ENCODE measurements at regions not wholly inside any gene's neighbourhood (a gene's known extent, or its start where the extent isn't known, plus 50 kb on each side); places are given as distances from the start of the nearest gene placed in this dataset.
"Not testable (repeated sequence)": the region's sequence is repeated elsewhere in the genome, so short reads cannot be mapped to it uniquely, and the experiment has no call there.

DNA sequence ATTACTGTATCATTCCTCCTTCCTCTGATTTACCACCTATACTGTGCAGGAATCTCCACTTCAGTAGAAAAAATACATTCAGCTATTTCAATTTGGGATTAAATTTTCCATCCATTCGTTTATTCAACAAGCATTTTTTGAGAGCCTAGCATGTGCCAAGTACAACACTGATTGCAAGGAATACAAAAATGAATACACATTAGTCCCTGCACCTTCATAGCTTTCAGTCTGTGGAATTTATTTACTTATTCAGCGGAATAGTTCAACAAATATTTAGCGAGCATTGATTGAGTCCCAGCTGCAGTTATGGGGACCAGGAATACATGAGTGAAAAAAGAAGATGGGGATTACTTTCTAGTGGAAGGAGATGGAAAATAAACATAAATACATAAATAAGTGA, 606.8 kb upstream of the TBL1XR1 start:
- no peak for DNase-seq

DNA sequence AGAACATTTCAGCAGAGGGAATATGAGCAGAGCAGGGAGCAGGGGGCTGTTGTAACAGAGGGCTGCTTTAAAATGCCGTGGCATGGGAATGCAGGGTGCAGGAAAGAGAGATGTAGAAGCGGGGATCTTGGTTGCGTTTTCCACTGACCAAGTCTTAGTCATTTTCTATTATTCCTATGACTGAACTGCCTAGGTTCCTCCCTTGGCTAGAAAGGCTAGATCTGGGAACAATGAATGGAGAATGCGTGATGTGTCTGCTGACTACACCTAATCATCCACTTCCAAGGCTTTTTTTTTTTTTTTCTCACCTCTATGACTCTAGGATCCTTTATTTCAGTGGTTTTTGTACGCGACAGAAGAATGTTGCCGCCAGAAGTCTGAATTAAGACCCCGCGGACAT, 607.4 kb upstream of the TBL1XR1 start:
- no peak for DNase-seq

DNA sequence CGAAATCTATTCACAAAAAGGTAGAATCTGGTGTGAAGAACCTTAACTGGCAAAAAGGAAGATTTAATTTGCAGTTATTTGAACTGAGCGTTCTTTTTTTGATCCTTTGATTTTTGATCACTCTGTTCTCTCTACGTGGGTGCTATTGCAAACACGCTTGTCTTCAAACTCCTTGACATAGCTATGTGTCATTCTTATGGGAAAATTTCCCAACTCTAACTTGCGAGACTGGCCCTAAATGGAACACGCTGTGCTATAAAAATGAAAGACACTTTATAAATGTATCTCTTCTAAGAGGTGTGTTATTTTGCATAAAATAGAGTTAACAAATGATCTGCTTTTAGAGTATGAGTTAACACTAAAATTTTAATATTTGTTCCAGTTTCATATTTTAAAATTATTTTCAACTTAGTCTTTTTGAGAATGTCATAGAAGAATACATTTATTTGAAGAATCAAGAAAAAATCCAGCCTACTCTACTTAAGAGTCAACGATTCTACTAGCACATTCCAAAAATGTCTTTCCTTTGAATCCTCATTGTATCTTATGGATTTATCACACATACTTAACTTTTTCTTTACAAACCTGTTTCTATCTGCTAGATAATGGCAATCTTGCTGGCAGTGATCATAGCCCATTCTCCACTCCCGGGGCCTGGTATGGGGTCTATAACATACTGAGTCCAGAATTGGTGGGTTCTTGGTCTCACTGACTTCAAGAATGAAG, 610.0 kb upstream of the TBL1XR1 start:
- no peak for DNase-seq

DNA sequence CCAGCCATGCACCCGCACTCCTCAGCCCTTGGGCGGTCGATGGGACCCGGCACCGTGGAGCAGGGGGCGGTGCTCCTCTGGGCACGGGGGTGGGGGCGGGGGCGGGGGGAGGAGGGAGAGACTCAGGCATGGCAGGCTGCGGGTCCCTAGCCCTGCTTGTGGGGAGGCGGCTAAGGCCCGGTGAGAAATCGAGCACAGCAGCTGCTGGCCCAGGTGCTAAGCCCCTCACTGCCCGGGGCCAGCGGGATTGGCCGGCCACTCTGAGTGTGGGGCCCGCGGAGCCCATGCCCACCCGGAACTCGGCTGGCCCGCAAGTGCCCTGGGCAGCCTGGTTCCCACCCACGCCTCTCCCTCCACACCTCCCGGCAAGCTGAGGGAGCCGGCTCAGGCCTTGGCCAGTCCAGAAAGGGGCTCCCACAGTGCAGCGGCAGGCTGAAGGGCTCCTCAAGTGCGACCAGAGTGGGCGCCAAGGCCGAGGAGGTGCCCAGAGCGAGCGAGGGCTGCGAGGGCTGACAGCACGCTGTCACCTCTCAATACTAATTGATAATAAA, 611.7 kb upstream of the TBL1XR1 start:
- not testable (repeated sequence) for DNase-seq

DNA sequence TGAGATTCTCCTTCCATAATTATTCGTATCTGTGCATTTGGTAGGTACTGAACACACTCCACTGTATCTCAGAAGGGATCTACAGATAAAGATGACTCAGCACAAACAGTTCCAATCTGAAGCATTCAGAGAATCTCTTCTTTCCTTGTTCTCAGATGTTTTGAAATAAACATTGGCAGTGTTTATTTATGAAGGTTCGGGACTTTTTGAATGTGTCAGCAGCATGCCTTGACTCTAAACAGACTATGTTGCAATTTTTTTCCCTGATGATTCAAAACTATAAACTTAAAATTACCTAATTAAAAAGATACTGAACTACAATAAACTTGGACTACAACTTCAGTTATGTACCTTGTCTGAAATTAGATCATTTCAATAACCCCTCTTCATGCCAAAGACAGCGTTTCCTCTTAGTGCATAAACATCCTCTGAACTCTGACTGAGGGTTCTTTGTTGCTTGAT, 612.9 kb upstream of the TBL1XR1 start:
- peak; percentile 86 for DNase-seq

DNA sequence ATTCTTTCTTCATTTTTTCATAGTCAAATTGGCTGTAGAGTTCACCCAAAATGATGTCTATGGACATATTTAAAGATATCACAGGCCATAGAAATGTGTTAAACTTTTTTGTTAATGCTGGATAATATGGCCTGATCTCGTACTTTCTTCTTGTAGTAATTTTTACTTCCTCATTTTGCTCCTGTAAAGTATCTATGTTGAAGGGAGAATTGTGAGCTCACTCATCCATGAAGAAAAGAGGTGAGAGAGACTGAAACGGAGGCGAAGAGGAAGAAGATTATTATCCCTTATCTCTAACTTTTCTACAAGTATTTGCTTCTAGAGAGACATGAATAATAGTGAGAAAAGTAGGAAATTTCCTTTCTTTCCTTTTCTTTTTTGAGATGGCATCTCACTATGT, 613.8 kb upstream of the TBL1XR1 start:
- DNase-seq: peak; percentile 53

DNA sequence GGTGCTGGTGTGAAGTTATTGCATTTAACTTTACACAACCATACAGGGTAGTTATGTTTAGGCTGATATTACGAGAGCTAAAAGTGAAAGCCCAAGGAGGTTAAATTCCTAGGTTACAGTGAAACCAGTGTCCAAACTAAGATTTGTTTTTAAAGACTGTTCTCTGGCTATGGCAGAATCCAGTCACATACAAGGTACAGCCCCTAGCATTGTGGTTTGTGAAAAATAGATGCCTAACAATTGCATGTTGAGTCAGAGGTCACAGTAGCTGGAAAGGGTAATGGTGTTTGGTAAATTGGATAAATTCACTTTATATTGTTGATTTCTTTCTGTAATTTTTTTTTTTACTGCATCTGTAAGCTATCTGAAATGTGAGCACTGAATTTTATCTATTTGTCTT, 614.6 kb upstream of the TBL1XR1 start:
- peak; percentile 16 for DNase-seq

DNA sequence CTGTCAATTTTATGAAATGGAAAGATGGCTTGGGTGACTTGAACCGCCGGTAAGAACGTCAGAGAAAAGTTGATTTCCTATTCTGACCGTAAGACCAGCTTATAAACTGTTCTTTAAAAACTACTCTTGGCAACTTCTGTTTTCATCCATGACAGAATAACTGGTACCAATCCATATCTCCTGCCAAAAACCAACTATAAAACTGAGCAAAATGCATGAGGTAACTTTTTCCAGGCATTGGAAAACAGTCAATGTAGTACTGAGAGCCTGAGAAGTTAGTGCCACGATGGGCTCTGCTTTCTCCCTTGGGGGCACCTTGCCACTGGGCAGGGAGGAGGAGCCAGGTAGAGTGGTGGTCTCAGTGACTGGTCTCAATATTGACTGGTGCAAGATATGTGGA, 615.2 kb upstream of the TBL1XR1 start:
- DNase-seq: no peak

DNA sequence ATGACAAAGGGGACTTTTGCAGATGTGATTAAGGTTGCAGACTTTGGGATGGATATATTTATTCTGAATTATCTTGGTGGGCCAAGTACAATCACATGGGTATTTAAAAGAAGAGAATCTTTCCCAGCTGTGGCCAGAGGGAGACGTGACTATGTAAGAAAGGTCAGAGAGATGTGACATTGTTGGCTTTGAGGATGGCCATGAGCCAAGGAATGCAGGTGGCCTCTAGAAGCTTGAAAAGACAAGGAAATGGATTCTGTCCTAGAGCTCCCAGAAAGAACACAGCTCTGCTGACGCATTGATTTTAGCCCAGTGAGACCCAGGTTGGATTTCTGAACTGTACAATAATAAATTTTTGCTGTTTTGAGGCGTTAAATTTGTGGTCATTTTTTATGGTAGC, 616.0 kb upstream of the TBL1XR1 start:
- no peak for DNase-seq

DNA sequence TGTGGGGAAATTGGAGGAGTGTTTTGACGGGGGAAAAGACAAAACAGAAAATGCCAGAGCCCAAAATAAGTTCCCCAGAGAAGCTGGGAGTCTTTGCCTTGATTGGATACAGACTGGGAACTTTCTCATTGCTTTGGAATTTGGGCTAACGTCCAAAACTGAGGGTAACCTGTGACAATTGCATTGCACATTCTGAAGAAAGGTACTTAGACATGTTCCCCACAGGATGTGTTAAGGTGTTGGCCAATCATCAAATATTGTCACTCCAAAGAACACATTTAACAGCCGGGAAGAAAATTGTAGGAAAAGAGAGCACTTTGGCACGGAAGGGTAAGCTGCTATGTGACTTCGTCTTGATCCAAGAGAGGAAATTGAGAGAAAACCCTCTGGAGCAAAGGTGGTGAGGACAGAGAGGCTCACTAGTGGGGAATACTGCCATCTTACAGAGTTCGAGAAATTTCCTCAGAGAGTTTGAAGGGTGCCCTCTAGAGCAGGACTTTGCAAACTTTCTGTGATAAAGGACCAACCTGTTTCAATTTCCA, 619.5 kb upstream of the TBL1XR1 start:
- no peak for DNase-seq

DNA sequence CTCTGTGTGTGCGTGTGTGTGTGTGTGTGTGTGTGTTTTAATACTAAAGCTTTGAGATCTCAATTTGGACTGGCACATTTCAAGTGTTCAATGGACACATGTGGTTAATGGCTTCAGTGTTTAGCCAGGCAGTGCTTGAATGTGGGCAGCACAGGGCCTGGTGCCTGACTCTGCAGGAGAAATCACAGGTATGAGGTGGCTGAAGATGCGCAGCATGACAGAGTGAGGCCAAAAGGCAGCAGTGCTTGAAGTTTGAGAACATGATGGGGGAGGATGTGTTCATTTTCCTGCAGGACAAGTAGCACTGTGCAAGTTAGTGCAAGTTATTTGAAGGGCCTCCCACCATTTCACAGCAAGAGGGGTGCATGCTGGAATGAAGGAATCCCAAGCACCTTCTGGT, 620.5 kb upstream of the TBL1XR1 start:
- DNase-seq: no peak

DNA sequence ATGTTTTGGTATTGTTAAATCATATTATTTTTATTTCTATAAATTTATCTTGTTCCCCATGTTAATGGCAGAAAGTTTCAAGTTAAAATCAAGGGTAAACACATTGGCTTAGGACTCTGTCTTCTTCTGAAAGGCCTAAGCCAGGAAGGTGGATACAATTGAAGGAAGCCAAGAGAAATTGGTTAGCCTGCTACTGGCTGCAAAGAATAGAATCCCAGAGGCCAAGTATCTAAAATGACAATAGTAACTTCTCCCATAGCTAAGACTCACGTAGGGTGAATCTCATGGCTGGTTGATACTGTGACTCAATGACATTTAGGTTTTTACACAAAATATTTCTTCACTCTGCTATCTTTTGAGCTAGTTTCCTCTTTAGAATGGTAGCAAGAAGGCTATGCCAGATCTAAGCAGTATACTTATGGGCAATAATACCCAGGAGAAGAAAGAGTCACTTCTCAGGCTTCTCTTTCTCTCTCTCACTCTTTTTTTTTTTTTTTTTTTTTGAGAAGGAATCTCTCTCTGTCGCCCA, 621.5 kb upstream of the TBL1XR1 start:
- DNase-seq: peak; percentile 57

DNA sequence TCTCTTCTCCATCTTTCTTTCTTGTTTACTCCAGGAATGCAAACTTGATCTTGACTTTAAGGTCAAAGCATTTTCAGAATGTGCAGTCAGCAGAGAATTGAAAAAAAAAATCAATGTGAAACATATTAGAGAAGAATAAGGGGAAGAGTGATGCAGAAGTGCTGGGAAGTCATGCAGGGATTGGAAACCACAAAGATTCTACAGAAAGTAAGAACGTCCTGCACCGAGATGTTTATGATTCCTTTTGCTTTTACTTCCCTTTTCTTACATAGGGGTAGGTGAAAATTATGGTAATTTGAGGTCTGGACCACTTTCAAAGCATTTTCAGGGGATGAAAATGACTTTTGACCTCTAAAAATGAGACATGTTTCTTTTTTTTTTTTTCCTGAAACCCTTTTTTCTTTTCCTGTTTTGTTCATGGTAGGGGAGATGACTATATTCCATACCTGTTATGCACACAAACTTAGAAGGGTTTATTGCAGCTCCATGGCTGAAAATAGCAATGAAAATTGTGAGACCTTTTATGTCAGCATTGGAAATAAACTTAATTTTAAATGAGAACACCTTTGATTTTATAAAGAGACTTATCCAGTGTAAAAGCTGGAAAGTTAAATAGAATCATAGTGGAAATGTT, 623.5 kb upstream of the TBL1XR1 start:
- peak; percentile 89 for DNase-seq

DNA sequence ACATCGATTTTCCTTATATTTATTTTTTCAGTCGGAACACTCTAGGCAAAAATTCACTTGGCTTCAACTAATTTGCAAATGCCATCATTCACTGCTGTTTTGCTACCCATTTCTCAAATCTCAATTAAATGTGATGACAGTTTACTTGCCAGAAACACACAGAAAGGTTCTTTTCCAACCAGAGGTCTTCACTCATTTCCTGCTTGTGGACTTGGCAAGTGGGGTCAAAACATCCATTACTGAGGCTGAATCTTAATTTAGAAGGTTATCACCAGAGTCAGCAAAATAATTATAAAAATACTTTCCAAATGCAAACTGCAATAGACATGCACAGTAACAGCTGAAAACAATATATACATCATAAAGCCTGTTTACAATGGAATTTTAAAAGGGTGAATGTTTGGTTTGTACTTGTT, 625.4 kb upstream of the TBL1XR1 start:
- DNase-seq: no peak

DNA sequence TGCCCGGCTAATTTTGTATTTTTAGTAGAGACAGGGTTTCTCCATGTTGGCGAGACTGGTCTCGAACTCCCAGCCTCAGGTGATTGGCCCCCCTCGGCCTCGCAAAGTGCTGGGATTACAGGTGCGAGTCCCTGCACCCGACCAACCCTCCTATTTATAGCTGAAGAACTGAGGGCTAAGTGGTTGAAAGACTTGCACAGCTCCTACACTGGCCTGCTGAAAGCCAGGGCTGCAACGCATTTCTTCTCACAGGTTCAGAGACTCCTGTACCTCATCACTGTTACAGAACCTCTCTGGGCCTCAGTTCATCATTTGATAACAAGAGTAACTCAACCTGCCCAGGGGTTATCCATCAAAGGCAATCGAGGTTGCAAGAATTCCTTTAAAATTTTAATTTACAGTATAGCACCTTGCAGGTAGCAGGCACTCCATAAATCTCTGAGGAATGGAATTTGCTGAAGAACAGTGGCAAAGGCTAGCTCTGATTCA, 626.5 kb upstream of the TBL1XR1 start:
- no peak for DNase-seq

DNA sequence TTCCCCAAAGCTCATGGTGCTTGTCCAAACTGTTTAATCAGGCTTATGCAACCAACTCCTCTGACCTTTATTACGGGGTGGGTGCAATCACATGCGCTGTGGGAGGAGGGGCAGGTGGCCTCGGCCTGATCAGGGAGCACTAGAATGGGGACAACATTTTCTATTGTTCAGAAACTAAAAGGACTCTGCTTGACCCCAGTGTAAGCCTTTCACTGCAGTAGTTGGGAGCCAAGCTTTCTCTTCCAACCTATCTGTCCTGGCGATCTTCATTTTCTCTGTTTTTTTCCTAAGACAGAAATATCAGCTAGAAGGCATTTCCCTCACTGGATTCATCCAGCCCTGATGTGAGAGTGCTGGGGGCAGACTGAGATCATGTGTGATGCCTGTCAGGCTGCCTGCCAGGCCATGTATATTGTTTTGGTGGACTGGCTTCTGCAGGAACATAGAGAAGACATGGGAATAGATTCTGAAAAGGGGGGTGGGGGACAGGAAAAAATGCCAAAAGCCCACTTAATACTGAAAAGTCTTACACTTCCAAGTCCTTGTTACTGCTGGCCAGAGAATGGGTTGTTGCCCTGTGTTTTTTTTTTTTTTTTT, 627.0 kb upstream of the TBL1XR1 start:
- DNase-seq: peak; percentile 26

DNA sequence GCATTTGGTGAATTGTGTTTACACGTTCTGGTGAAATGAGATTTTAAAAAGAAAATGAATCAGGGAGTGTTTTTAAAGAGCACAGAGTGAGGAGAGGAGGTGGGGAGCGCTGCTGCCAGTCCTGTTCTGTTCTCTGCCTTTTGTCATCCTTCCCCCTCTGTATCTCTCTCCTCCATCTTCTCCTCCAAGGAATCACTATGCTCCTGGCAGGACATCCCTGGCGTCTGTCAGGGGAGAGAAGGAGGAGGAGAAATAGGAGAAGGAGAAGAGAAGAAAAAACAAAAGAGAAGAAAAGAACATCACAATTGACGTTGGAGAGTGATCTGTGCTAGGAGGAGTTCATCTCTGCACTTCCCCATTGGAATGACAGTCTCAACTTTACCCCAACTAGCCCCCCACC, 627.6 kb upstream of the TBL1XR1 start:
- no peak for DNase-seq

DNA sequence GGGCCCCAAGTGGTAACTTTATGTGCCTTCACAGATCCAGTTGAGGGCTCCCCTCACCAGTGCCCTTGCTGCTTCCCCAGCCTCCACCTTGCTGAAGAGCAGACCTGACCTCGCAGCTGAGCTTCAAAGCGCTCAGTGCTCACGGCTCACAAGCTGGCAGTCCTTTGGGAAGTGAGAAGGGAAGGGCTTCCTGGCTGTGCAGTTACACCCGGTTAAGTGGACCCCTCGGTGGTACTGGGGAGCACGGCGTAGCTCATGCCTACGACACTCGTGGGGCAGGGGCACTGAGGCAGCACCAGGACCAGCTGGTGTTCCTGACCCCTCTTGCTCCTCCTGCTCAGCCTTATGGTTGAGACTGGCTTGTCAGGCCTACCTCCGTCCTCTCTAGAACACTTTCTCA, 629.0 kb upstream of the TBL1XR1 start:
- DNase-seq: no peak

DNA sequence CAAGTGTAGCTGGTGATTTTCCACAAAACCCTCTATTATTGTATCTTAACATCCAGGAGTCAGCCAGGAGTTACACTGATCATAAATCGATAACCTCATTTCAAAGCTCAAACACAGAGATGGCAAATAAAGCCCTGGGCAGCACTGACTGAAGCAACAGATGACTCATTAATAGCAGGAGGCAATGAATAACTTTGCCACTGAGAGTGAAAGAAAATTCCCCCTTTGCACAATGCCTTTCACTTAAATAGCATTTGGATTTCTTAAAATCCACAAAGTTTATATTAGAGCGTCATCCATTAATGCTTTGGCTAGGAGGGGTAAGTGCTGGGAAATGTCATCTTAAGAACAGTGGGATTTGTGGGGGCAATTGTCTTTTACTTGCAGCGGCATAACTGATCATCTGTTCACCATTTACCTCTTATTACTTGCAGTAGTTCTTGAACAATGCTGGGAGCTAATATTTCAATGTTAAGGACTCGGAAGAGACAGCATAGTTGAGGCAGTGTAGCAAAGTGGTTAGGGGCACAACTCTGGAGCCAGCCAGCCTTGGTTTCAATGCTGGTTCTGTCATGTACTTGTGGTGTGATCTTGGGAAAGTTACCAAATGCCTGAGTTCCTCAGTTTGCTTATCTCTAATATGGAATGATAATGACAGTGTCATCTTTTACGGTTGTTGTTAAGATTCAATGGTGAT, 630.4 kb upstream of the TBL1XR1 start:
- DNase-seq: peak; percentile 93

DNA sequence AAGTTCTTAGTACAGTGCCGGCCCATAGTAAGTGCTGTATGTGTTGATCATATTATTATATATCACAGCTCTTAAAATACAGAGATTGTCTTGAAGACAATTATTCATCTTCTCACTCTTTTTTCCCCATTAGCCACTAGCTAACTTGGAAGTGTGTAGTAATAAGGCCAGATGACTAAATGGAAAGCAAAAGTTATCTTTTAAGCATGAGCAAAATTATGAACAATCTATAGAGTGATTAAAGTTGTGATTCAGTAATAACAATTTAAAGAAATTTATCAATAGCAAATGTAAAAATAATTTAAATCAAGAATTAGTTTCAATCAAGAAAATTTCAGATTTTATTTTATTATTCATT, 630.9 kb upstream of the TBL1XR1 start:
- peak; percentile 70 for DNase-seq

DNA sequence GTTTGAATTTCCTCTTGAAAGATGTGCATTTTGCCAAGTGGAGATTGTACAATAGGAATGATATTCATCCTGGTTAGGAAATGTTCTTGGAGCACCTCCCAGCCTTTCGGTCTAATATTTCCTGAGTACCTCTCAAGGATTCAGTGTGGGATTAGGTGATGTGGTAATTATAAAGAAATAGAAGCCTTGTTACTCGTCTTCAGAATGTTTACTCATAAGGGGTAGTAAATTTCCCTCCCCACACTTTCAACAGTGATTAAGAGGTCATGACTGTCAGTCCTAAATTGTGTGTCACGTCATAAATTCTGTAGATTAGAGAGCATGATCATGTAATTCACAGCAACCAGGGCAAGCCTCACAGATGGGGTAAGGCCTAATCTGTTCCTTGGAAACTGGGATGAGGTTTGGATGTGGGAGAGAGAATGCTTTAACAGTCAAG, 633.1 kb upstream of the TBL1XR1 start:
- peak; percentile 28 for DNase-seq

DNA sequence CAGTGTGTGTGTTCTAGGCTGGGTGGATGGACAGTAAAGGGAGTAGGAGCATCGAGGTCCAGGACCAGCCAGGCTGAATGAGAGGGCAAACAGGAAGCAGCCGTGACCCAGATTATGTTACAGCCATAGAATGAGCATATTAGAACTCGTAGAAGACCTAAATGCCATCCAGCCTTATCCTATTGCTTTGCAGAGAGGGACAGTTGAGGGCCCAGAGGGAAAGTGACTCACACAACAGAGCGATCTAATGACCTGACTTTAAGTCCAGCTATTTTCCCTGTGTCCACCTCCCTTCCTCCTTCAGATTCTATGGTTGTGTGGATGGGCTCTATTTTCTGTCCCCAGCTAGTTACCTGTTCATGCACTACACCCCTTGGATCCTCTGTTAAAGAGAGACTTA, 634.1 kb upstream of the TBL1XR1 start:
- DNase-seq: no peak

DNA sequence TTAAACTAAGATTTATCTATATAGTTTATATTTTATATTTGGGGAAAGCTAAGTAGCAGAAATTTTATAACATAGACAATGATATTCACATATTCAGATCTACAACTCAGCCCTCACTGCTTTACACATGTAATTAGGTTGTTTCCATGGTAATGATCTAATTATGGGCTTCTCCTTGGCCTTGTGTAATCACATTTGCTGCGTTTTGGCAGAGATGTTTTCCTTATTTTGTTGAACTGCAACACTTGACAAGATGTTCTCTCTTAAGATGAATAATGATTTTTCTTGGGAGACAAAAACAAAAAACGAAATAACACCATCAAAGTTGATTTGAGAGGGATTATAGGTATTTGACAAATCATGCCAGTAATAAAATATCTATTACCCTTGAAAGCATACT, 635.6 kb upstream of the TBL1XR1 start:
- no peak for DNase-seq
